ENCODE measurements at regions not wholly inside any gene's neighbourhood (a gene's known extent, or its start where the extent isn't known, plus 50 kb on each side); places are given as distances from the start of the nearest gene placed in this dataset.

- no peak for TF ChIP-seq GATA2 (IDR thresholded peaks at IDR 0.05; ENCODE audit: low read depth, low read length)
- TF ChIP-seq GATA3 (IDR thresholded peaks at IDR 0.05; ENCODE audit: low read depth, low read length), result no peak
Measured at GRCh38 chr7:124275411-124275810, 242.5 kb upstream of the TMEM229A start.

Data from SH-SY5Y (cell line).